IMR-90 (cell line): ENCODE measurements at regions not wholly inside any gene's neighbourhood (a gene's known extent, or its start where the extent isn't known, plus 50 kb on each side); places are given as distances from the start of the nearest gene placed in this dataset.

Source experiments
- ATAC-seq: fragments of 200-7000 bp; cut with Tn5 transposase; 2 replicates; pipeline ENCODE4 v1.9.1; 2020; ENCODE audit warnings: low read depth, mild to moderate bottlenecking, moderate library complexity
- BruUV-seq: library from RNA; stranded (reverse); fragments of 400-500 nt; replicated peaks from 2 replicates; lab custom pipeline; 2021; lab: Mats Ljungman, UMichigan
- CTCF ChIA-PET: fragments of 300-600 bp; formaldehyde crosslinking; extraction: SDS; loops from one replicate; lab custom pipeline; 2021; ENCODE audit warnings: antibody characterized with exemption; lab: Yijun Ruan, JAX
- POLR2A ChIA-PET: fragments of 300-600 bp; sonication (Branson Sonifier 250); formaldehyde crosslinking; loops from one replicate; lab custom pipeline; 2022; ENCODE audit warnings: antibody characterized with exemption; ENCODE audit not compliant: unreplicated experiment; lab: Charles Lee
- DNase-seq: peaks from one replicate; pipeline ENCODE4 v3.0.0; 2013
- H2AFZ ChIP-seq: replicated peaks from 2 replicates; pipeline ENCODE3; 2013; ENCODE audit warnings: low read length, mild to moderate bottlenecking; ENCODE audit not compliant: poor library complexity
- H2AK5ac ChIP-seq: 2 replicates; pipeline ENCODE4 v1.6.1; 2013; ENCODE audit warnings: low read depth, low read length, inconsistent platforms
- H2AK9ac ChIP-seq: replicated peaks from 2 replicates; pipeline ENCODE3; 2013; ENCODE audit warnings: mild to moderate bottlenecking, low read depth, low read length, moderate library complexity; ENCODE audit not compliant: poor library complexity
- H2BK120ac ChIP-seq: 2 replicates; pipeline ENCODE4 v1.6.1; 2013; ENCODE audit warnings: low read depth, low read length, inconsistent platforms
- H2BK15ac ChIP-seq: 3 replicates; pipeline ENCODE4 v1.6.1; 2013; ENCODE audit warnings: low read depth, low read length, inconsistent platforms
- H2BK20ac ChIP-seq: 2 replicates; pipeline ENCODE4 v1.6.1; 2013; ENCODE audit warnings: low read depth, mild to moderate bottlenecking, inconsistent platforms, low read length, moderate library complexity
- H2BK5ac ChIP-seq: 2 replicates; pipeline ENCODE4 v1.6.1; 2013; ENCODE audit warnings: mild to moderate bottlenecking, low read depth, low read length, inconsistent platforms; ENCODE audit not compliant: poor library complexity, severe bottlenecking
- H3K14ac ChIP-seq: replicated peaks from 2 replicates; pipeline ENCODE4 v1.6.1; 2013; ENCODE audit warnings: low read depth, low read length, inconsistent platforms
- H3K18ac ChIP-seq: 2 replicates; pipeline ENCODE4 v1.6.1; 2013; ENCODE audit warnings: low read depth, low read length, control low read depth
- H3K23ac ChIP-seq: 2 replicates; pipeline ENCODE4 v1.6.1; 2013; ENCODE audit warnings: low read depth, low read length, inconsistent platforms
- H3K27ac ChIP-seq: 2 replicates; pipeline ENCODE4 v1.5.1; 2013; ENCODE audit warnings: mild to moderate bottlenecking, control low read depth, low read length; ENCODE audit not compliant: insufficient read depth
- H3K27me3 ChIP-seq: 2 replicates; pipeline ENCODE4 v1.6.1; 2013; ENCODE audit warnings: low read length; ENCODE audit not compliant: control insufficient read depth, insufficient read depth
- H3K36me3 ChIP-seq: 2 replicates; pipeline ENCODE4 v1.6.1; 2013; ENCODE audit warnings: low read length, mixed read lengths; ENCODE audit not compliant: control insufficient read depth, insufficient read depth
- H3K4ac ChIP-seq: 2 replicates; pipeline ENCODE4 v1.6.1; 2013; ENCODE audit warnings: low read depth, low read length, inconsistent platforms
- H3K4me1 ChIP-seq: 2 replicates; pipeline ENCODE4 v1.6.1; 2013; ENCODE audit warnings: low read length, mixed read lengths; ENCODE audit not compliant: control insufficient read depth, insufficient read depth
- H3K4me2 ChIP-seq: 2 replicates; pipeline ENCODE4 v1.6.1; 2013; ENCODE audit warnings: low read depth, mild to moderate bottlenecking, control low read depth, low read length, moderate library complexity
- H3K4me3 ChIP-seq: 2 replicates; pipeline ENCODE4 v1.5.1; 2013; ENCODE audit warnings: low read depth, mild to moderate bottlenecking, control low read depth, low read length, moderate library complexity; ENCODE audit not compliant: insufficient read depth
- H3K56ac ChIP-seq: 2 replicates; pipeline ENCODE4 v1.6.1; 2013; ENCODE audit warnings: low read length, inconsistent platforms; ENCODE audit not compliant: insufficient read depth; ENCODE audit errors: extremely low read depth
- H3K79me1 ChIP-seq, 2 experiments: 2 replicates each; pipeline ENCODE4 v1.6.1; 2013; ENCODE audit warnings: low read length in 2 of 2, inconsistent platforms in 1 of 2, low read depth in 1 of 2
- H3K9ac ChIP-seq: 2 replicates; pipeline ENCODE4 v1.6.1; 2013; ENCODE audit warnings: low read depth, low read length, control low read depth
- H3K9me1 ChIP-seq: 2 replicates; pipeline ENCODE4 v1.6.1; 2013; ENCODE audit warnings: low read length, inconsistent platforms; ENCODE audit not compliant: insufficient read depth
- H3K9me3 ChIP-seq: 2 replicates; pipeline ENCODE4 v1.6.1; 2013; ENCODE audit warnings: low read length; ENCODE audit not compliant: control insufficient read depth, insufficient read depth
- H4K20me1 ChIP-seq: 2 replicates; pipeline ENCODE4 v1.6.1; 2013; ENCODE audit warnings: low read length, inconsistent platforms; ENCODE audit not compliant: insufficient read depth
- H4K5ac ChIP-seq: 2 replicates; pipeline ENCODE4 v1.6.1; 2013; ENCODE audit warnings: mild to moderate bottlenecking, low read depth, low read length, control low read depth
- H4K8ac ChIP-seq, 2 experiments: 2 replicates each; pipeline ENCODE4 v1.6.1; 2013; ENCODE audit warnings: low read depth in 2 of 2, low read length in 2 of 2, control low read depth in 1 of 2, inconsistent platforms in 1 of 2
- H4K91ac ChIP-seq: 2 replicates; pipeline ENCODE4 v1.6.1; 2013; ENCODE audit warnings: low read depth, low read length, inconsistent platforms; ENCODE audit not compliant: insufficient read depth
- BHLHE40 ChIP-seq: fragments of 150-350 bp; IDR thresholded peaks from 2 replicates; pipeline ENCODE4 v1.6.1; 2016; ENCODE audit warnings: mild to moderate bottlenecking, low read depth, low read length
- CHD1 ChIP-seq: IDR thresholded peaks from 2 replicates; pipeline ENCODE4 v1.6.1; 2012; ENCODE audit warnings: low read depth, low read length, improper control_type of control experiment
- ELK1 ChIP-seq: fragments of 150-350 bp; IDR thresholded peaks from 2 replicates; pipeline ENCODE4 v1.6.1; 2016; ENCODE audit warnings: low read depth, mild to moderate bottlenecking, low read length, moderate library complexity, borderline replicate concordance
- FOS ChIP-seq: fragments of 150-350 bp; IDR thresholded peaks from 2 replicates; pipeline ENCODE4 v1.6.1; 2016; ENCODE audit warnings: low read depth, low read length
- MAFK ChIP-seq: IDR thresholded peaks from 2 replicates; pipeline ENCODE4 v1.6.1; 2012; ENCODE audit warnings: low read depth, low read length, improper control_type of control experiment
- MAZ ChIP-seq: IDR thresholded peaks from 2 replicates; pipeline ENCODE4 v1.6.1; 2012; ENCODE audit warnings: low read depth, mild to moderate bottlenecking, low read length, improper control_type of control experiment, moderate library complexity, borderline replicate concordance
- NFE2L2 ChIP-seq: fragments of 150-350 bp; IDR thresholded peaks from 2 replicates; pipeline ENCODE4 v1.6.1; 2016; ENCODE audit warnings: low read depth, mild to moderate bottlenecking, low read length
- POLR2A ChIP-seq: IDR thresholded peaks from 2 replicates; pipeline ENCODE4 v1.6.1; 2012; ENCODE audit warnings: mild to moderate bottlenecking, low read depth, low read length
- RAD21 ChIP-seq: IDR thresholded peaks from 2 replicates; pipeline ENCODE4 v1.6.1; 2012; ENCODE audit warnings: low read length, improper control_type of control experiment
- RCOR1 ChIP-seq: IDR thresholded peaks from 2 replicates; pipeline ENCODE4 v1.6.1; 2012; ENCODE audit warnings: mild to moderate bottlenecking, low read length, improper control_type of control experiment; ENCODE audit not compliant: insufficient replicate concordance
- SMC3 ChIP-seq: fragments of 150-350 bp; IDR thresholded peaks from 2 replicates; pipeline ENCODE4 v1.6.1; 2016; ENCODE audit warnings: low read depth, mild to moderate bottlenecking, antibody characterized with exemption, low read length, moderate library complexity
- USF2 ChIP-seq: fragments of 150-350 bp; IDR thresholded peaks from 2 replicates; pipeline ENCODE4 v1.6.1; 2017; ENCODE audit warnings: mild to moderate bottlenecking, antibody characterized with exemption, low read length, low read depth
- WGBS, 2 experiments: methylation state at CpG; one replicate each; pipeline versions ENCODE4 v1.1.5 to v1.1.7; 2013; ENCODE audit warnings: missing lambda C conversion rate in 2 of 2; ENCODE audit not compliant: insufficient read length in 1 of 2; ENCODE audit errors: extremely low coverage in 2 of 2; 5-methylcytosine and 5-hydroxymethylcytosine counted together
- dilution Hi-C: fragments of 300-500 bp; cut with HindIII; formaldehyde crosslinking; loops from one replicate; pipeline ENCODE4 v1.14.3; 2018; ENCODE audit warnings: low sequenced_read_pairs; ENCODE audit not compliant: unreplicated experiment
- in situ Hi-C: fragments of 300-500 bp; cut with MboI; formaldehyde crosslinking; loops from 3 replicates; pipeline ENCODE4 v1.14.3; 2019; ENCODE audit warnings: low sequenced_read_pairs, inconsistent platforms, mixed read lengths
- intact Hi-C: fragments of 100-400 bp; cut with micrococcal nuclease; formaldehyde crosslinking; loops from 2 replicates; pipeline ENCODE4 v1.10.0; 2022

- in situ Hi-C loops: no loop called here
- dilution Hi-C loops: no loop called here
These were observed 1022.4 kb upstream of the DIAPH2 start for GRCh38 chrX:95662200-95662599.

More at GRCh38 chrX:95662200-95662599, 1022.4 kb upstream of the DIAPH2 start:
- no peaks in the 10 kb centered on the region for H3K9me1 ChIP-seq
- H4K91ac ChIP-seq: no peak overlapping the region
- ChIA-PET POLR2A (no interaction called here), CTCF (no interaction called here)
- H3K4me1 ChIP-seq: no peaks in the 10 kb centered on the region
- H3K9me3 ChIP-seq: peaks cover 5% of the 10 kb centered on the region; the same call in 1 of the 2 replicates
- no peak for TF ChIP-seq MAFK
- TF ChIP-seq CHD1: no peak
- TF ChIP-seq USF2: no peak
- no peak for TF ChIP-seq MAZ
- TF ChIP-seq POLR2A: no peak
- TF ChIP-seq NFE2L2: no peak
- no peak for TF ChIP-seq ELK1
- no peak for TF ChIP-seq FOS
- TF ChIP-seq RCOR1: no peak
- no peak for TF ChIP-seq SMC3
- no peak for TF ChIP-seq RAD21
- no peak for TF ChIP-seq BHLHE40
- H3K4ac ChIP-seq: no peak overlapping the region
- H2BK120ac ChIP-seq: no peak overlapping the region
- no peak overlapping the region for H4K8ac ChIP-seq
- no peaks in the 10 kb centered on the region for H3K36me3 ChIP-seq
- H2AK5ac ChIP-seq: no peak overlapping the region
- no peak for DNase-seq
- H3K4me3 ChIP-seq: no peak overlapping the region
- H2AFZ ChIP-seq: no peak overlapping the region
- intact Hi-C loops: no loop called here
- no peak overlapping the region for H3K14ac ChIP-seq
- no peaks in the 10 kb centered on the region for H3K27me3 ChIP-seq
- H3K23ac ChIP-seq: no peak overlapping the region
- no peak overlapping the region for H2AK9ac ChIP-seq
- H3K79me1 ChIP-seq: no peaks in the 10 kb centered on the region
- H3K56ac ChIP-seq: no peak overlapping the region
- H3K27ac ChIP-seq: no peak overlapping the region
- no CpG with 5 or more reads among the region's 1 CpG for WGBS, 2 experiments
- no peak overlapping the region for H4K5ac ChIP-seq
- no peak overlapping the region for H2BK5ac ChIP-seq
- no peak overlapping the region for H3K9ac ChIP-seq
- no peak overlapping the region for H2BK15ac ChIP-seq
- ATAC-seq: no peak
- BruUV-seq: no TSS peak
- H4K20me1 ChIP-seq: no peaks in the 10 kb centered on the region
- H2BK20ac ChIP-seq: no peak overlapping the region
- H3K18ac ChIP-seq: no peak overlapping the region
- H3K4me2 ChIP-seq: no peak overlapping the region
